Retinal pigment epithelial cell (primary cell): ENCODE measurements at regions not wholly inside any gene's neighbourhood (a gene's known extent, or its start where the extent isn't known, plus 50 kb on each side); places are given as distances from the start of the nearest gene placed in this dataset.
A peak's percentile ranks its signal among the peaks of the same experiment; 100 is the strongest.

Experiments used
- DNase-seq: peaks from one replicate; pipeline ENCODE4 v3.0.0-alpha.2; 2010; ENCODE audit warnings: low read depth
- H3K4me3 ChIP-seq: 2 replicates; pipeline ENCODE4 v1.5.1; 2011; ENCODE audit warnings: mild to moderate bottlenecking, low read length, control low read depth, moderate library complexity
- TF ChIP-seq, protein P1 (sequence below): conservative IDR thresholded peaks from 2 replicates; pipeline ENCODE4 v1.5.1; 2011; ENCODE audit warnings: low read depth, low read length, control low read depth, inconsistent platforms

DNA sequence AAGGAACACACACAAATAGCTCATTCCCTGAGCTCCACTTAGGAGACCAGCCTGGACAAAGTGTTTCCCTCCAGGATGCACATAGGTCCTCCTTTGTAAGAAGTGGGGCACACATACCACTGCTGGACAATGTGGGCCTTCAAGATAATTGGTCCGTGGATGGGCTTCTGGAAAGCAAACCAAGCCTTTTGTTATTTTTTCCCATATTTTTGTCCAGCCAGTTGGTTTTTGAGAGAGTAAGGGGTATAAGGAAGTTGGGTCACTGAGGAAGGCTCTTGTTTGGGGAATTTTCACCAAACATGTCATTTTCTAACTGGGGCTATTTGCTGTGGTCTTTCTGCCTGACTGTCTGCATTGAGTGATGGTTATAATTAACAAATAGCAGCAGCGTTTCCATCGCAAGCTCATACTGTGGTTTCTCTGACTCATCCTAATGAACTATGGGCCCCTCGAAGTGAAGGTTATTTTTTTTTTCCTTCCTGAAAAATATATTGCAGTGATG is 306.3 kb upstream of the DUSP10 start:
- no peak for DNase-seq

DNA sequence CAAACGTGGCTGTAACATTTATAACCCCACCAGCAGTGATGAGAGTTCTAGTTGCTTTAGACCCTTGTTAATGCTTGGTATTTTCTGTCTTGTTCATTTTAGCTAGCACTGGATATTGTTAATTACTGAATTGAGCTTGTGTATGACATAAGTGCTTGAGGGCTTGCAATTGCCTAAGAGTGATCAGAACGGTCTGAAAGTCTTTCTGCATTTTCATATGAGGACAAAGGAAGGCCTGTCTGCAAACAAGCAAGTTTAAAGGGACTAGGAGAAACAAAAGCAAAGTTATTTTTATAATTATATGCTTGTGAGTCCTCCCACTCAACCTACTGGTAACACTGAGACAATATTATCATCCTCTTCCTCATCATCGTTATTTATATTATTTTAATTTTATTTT is 305.5 kb upstream of the DUSP10 start:
- no peak overlapping the region for H3K4me3 ChIP-seq
- DNase-seq = no peak
- TF ChIP-seq, protein P1, sequence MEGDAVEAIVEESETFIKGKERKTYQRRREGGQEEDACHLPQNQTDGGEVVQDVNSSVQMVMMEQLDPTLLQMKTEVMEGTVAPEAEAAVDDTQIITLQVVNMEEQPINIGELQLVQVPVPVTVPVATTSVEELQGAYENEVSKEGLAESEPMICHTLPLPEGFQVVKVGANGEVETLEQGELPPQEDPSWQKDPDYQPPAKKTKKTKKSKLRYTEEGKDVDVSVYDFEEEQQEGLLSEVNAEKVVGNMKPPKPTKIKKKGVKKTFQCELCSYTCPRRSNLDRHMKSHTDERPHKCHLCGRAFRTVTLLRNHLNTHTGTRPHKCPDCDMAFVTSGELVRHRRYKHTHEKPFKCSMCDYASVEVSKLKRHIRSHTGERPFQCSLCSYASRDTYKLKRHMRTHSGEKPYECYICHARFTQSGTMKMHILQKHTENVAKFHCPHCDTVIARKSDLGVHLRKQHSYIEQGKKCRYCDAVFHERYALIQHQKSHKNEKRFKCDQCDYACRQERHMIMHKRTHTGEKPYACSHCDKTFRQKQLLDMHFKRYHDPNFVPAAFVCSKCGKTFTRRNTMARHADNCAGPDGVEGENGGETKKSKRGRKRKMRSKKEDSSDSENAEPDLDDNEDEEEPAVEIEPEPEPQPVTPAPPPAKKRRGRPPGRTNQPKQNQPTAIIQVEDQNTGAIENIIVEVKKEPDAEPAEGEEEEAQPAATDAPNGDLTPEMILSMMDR = no peak

More for the DNA sequence above, 306.3 kb upstream of the DUSP10 start:
- TF ChIP-seq, protein P1 = no peak
- H3K4me3 ChIP-seq = no peak overlapping the region

DNA sequence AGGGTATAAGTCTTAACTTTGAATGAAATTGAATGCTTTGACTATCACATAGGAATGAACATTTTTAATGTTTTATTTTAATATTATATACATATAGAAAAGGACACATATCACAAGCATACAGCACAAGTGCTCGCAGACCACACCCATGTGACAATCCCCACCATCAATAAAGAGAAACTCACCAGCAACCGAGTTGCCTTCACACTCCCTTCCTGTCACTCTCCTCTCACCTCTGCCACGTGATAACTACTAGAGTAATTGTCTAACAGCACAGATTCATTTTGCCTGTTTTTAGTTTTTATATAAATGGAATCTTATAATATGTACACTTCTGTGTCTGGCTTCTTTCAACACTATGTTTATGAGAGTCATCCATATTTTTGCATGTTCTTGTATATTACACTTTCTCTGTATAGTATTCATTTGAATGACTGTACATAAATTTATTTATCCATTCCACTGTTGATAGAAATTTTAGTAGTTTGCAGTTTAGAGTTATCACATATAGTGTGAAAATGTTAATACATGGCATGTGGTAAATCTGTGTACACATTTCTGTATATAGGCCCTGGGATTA is 304.9 kb upstream of the DUSP10 start:
- H3K4me3 ChIP-seq = no peak overlapping the region
- no peak for DNase-seq
- TF ChIP-seq, protein P1 = no peak

DNA sequence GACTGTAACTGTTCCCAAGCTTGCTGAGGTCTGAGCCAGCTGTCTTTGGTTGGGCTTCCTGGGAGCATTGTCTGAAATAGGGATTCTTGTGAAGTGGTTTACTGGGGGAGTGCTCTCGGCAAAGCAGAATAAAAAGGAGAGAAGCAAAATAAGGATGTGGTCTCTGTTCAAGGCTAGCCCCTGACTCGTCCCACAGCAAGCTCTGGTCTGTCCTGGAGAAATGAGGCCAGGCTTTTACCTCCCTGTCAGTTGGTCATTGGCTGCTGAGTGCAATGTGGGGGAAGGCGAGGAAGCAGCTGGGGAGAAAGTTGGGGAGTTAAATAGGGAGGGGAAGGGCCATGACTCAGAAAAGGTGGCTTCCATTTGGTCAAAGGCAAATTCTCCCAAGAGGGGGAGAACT is 303.9 kb upstream of the DUSP10 start:
- no peak for DNase-seq
- TF ChIP-seq, protein P1 = no peak
- H3K4me3 ChIP-seq = no peak overlapping the region

DNA sequence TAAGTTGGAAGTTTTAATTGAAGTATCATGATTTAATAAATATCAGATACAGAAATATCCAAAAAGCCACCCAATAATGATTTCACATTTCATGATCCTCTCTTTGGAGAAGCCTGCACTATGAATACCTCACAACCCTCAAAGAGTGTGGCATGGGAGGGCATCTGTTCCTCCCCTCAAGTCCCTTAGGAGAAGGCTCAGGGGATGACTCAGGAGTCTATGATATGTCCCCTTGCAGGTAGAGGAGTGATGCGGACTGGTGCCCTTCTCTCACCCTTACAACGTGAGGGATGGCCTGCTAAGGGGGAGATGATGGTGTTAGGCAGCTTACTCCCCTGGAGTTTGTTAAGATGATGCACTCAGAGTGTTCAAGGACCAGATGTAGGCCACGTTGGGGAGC is 303.3 kb upstream of the DUSP10 start:
- H3K4me3 ChIP-seq = no peak overlapping the region
- DNase-seq = no peak
- TF ChIP-seq, protein P1 = no peak

DNA sequence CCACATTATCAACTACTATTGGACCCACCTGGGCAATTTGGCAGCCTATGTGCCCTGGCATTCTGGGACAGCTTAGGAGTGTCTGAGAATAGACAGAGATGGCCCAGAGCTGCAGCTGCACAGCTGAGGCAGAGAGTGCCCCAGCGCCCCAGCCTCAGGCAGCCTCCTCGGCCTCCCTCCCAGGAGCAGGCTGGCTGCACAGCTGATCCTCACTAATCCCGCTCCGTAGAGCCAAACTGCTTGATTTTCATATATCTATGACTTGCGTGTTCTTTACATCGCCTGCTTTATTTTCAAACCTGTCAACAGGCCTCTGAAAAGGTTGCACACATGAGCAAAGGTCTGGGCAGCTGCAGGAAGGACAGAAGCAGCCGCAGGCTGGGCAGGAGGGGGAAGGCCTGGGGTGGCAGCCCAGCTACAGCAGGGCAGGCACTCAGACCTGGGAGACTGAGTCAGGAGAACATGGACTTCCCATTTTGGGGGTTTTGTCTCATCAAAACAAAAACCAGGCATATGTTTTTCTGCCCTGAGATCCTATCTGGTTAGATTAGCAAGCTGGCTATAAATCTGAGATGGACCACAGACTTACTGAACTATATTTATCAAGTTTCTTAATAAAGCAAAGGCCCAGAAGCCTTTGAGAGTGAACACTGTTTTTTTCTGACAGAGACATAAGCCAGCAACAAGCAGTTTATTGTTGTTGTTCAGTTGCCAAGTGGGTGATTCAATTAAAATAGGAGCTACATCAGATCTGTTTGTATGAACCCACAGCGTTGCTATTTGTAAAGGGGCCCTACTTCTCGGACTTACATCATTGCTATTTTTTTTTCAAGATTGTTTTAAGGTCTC is 301.8 kb upstream of the DUSP10 start:
- no peak overlapping the region for H3K4me3 ChIP-seq
- peak; percentile 59 for DNase-seq
- TF ChIP-seq, protein P1 = no peak
